Liver (tissue), 8 donors: ENCODE measurements at regions not wholly inside any gene's neighbourhood (a gene's known extent, or its start where the extent isn't known, plus 50 kb on each side); places are given as distances from the start of the nearest gene placed in this dataset.

ENCODE experiments used
- DNase-seq: peaks from one replicate; pipeline ENCODE4 v3.0.0-alpha.2; 2017; ENCODE audit warnings: low spot score
- H3K27ac ChIP-seq, 2 donors: one replicate each; pipeline ENCODE4 v1.7.0; 2013; ENCODE audit warnings: inconsistent platforms in 2 of 2, low read length in 2 of 2, control low read depth in 1 of 2, low read depth in 1 of 2, mild to moderate bottlenecking in 1 of 2
- H3K27me3 ChIP-seq, 4 donors: one replicate each; pipeline versions ENCODE4 v1.6.1 to v1.7.0; 2013; ENCODE audit warnings: low read length in 3 of 4, inconsistent platforms in 1 of 4, mild to moderate bottlenecking in 1 of 4, moderate library complexity in 1 of 4; ENCODE audit not compliant: control insufficient read depth in 4 of 4, insufficient read depth in 4 of 4
- H3K36me3 ChIP-seq, 4 donors: one replicate each; pipeline versions ENCODE4 v1.6.1 to v1.7.0; 2013; ENCODE audit warnings: low read length in 3 of 4, mild to moderate bottlenecking in 3 of 4, low read depth in 1 of 4, moderate library complexity in 1 of 4; ENCODE audit not compliant: control insufficient read depth in 4 of 4, insufficient read depth in 3 of 4
- H3K4me1 ChIP-seq, 4 donors: one replicate each; pipeline versions ENCODE4 v1.6.1 to v1.7.0; 2013; ENCODE audit warnings: low read length in 3 of 4, mild to moderate bottlenecking in 3 of 4, moderate library complexity in 1 of 4; ENCODE audit not compliant: control insufficient read depth in 4 of 4, insufficient read depth in 4 of 4
- H3K4me3 ChIP-seq, 3 donors: one replicate each; pipeline versions ENCODE4 v1.6.1 to v1.7.0; 2013; ENCODE audit warnings: low read length in 3 of 3, control low read depth in 1 of 3, low read depth in 1 of 3, mild to moderate bottlenecking in 1 of 3
- H3K9ac ChIP-seq, 2 donors: one replicate each; pipeline ENCODE4 v1.7.0; 2013; ENCODE audit warnings: low read length in 2 of 2, mild to moderate bottlenecking in 2 of 2, moderate library complexity in 2 of 2, control low read depth in 1 of 2, low read depth in 1 of 2
- H3K9me3 ChIP-seq, 4 donors: one replicate each; pipeline versions ENCODE4 v1.6.1 to v1.7.0; 2013; ENCODE audit warnings: low read length in 3 of 4; ENCODE audit not compliant: control insufficient read depth in 4 of 4
- ATF3 ChIP-seq: IDR thresholded peaks from 2 replicates; pipeline ENCODE4 v1.6.1; 2016; ENCODE audit warnings: antibody characterized with exemption
- CTCF ChIP-seq: fragments of 150-350 bp; IDR thresholded peaks from 2 replicates; pipeline ENCODE4 v1.5.1; 2017; ENCODE audit warnings: improper control_type of control experiment, low read depth, low read length; ENCODE audit not compliant: missing input control
- EGR1 ChIP-seq, 2 donors: IDR thresholded peaks; 2 replicates each; pipeline ENCODE4 v1.6.1; 2016 to 2018; ENCODE audit warnings: antibody characterized with exemption in 2 of 2, low read depth in 2 of 2
- FOXA1 ChIP-seq: IDR thresholded peaks from 2 replicates; pipeline ENCODE4 v1.6.1; 2016; ENCODE audit warnings: antibody characterized with exemption
- FOXA2 ChIP-seq: IDR thresholded peaks from 2 replicates; pipeline ENCODE4 v1.6.1; 2016; ENCODE audit warnings: antibody characterized with exemption
- GABPA ChIP-seq, 2 donors: IDR thresholded peaks in 1 of 2; conservative IDR thresholded peaks in 1 of 2; 2 replicates each; pipeline ENCODE4 v1.6.1; 2016; ENCODE audit warnings: antibody characterized with exemption in 2 of 2, mild to moderate bottlenecking in 1 of 2, moderate library complexity in 1 of 2
- HNF4A ChIP-seq, 2 donors: conservative IDR thresholded peaks; 2 replicates each; pipeline ENCODE4 v1.6.1; 2016; ENCODE audit warnings: antibody characterized with exemption in 2 of 2, mild to moderate bottlenecking in 2 of 2
- HNF4G ChIP-seq: IDR thresholded peaks from 2 replicates; pipeline ENCODE4 v1.6.1; 2016; ENCODE audit warnings: antibody characterized with exemption
- JUND ChIP-seq, 2 donors: IDR thresholded peaks; 2 replicates each; pipeline ENCODE4 v1.6.1; 2016; ENCODE audit warnings: antibody characterized with exemption in 2 of 2
- MAX ChIP-seq: IDR thresholded peaks from 2 replicates; pipeline ENCODE4 v1.6.1; 2016; ENCODE audit warnings: antibody characterized with exemption
- NR2F2 ChIP-seq: IDR thresholded peaks from 2 replicates; pipeline ENCODE4 v1.6.1; 2016; ENCODE audit warnings: antibody characterized with exemption
- RAD21 ChIP-seq, 2 donors: IDR thresholded peaks; 2 replicates each; pipeline ENCODE4 v1.6.1; 2016; ENCODE audit warnings: antibody characterized with exemption in 2 of 2, mild to moderate bottlenecking in 2 of 2
- REST ChIP-seq: IDR thresholded peaks from 2 replicates; pipeline ENCODE4 v1.6.1; 2016; ENCODE audit warnings: antibody characterized with exemption, mild to moderate bottlenecking
- RXRA ChIP-seq, 2 donors: IDR thresholded peaks; 2 replicates each; pipeline ENCODE4 v1.6.1; 2017 to 2018; ENCODE audit warnings: antibody characterized with exemption in 2 of 2, mild to moderate bottlenecking in 1 of 2
- SP1 ChIP-seq: IDR thresholded peaks from 2 replicates; pipeline ENCODE4 v1.6.1; 2018; ENCODE audit warnings: antibody characterized with exemption, mild to moderate bottlenecking
- TAF1 ChIP-seq: conservative IDR thresholded peaks from 2 replicates; pipeline ENCODE4 v1.6.1; 2016; ENCODE audit warnings: antibody characterized with exemption, mild to moderate bottlenecking
- YY1 ChIP-seq: IDR thresholded peaks from 2 replicates; pipeline ENCODE4 v1.6.1; 2016; ENCODE audit warnings: antibody characterized with exemption, mild to moderate bottlenecking
- ZBTB33 ChIP-seq: IDR thresholded peaks from 2 replicates; pipeline ENCODE4 v1.6.1; 2016; ENCODE audit warnings: antibody characterized with exemption
- WGBS: extraction: QIAGEN DNeasy Blood & Tissue Kit; methylation state at CpG from one replicate; pipeline ENCODE4 v1.1.7; 2013; 5-methylcytosine and 5-hydroxymethylcytosine counted together
- donor health status: healthy.
- donor health status: healthy.
- donor health status: healthy.
- donor health status: healthy.
- donor health status: healthy.

- Histone ChIP-seq H3K27me3 (no peaks in the 10 kb centered on the region), H3K4me1 (no peaks in the 10 kb centered on the region), H3K36me3 (no peaks in the 10 kb centered on the region), H3K9ac (no peak overlapping the region), H3K9me3 (no peaks in the 10 kb centered on the region), H3K4me3 (no peak overlapping the region), H3K27ac (no peak overlapping the region)
- no peak for DNase-seq
- no peak for TF ChIP-seq TAF1
- no peak for TF ChIP-seq YY1
- TF ChIP-seq FOXA2: no peak
- TF ChIP-seq ZBTB33: no peak
- TF ChIP-seq JUND (IDR thresholded peaks at IDR 0.05): no peak
- no peak for TF ChIP-seq RAD21 (IDR thresholded peaks at IDR 0.05)
- no peak for TF ChIP-seq FOXA1
- no peak for TF ChIP-seq NR2F2
- TF ChIP-seq RXRA (IDR thresholded peaks at IDR 0.05): no peak
- no peak for TF ChIP-seq SP1
- no peak for TF ChIP-seq GABPA (IDR thresholded peaks at IDR 0.05 in 1 of 2, conservative IDR thresholded peaks at IDR 0.05 in 1 of 2)
- TF ChIP-seq MAX: no peak
- TF ChIP-seq CTCF: no peak
- no peak for TF ChIP-seq REST
- no peak for TF ChIP-seq EGR1 (IDR thresholded peaks at IDR 0.05; ENCODE audit: low read depth in 2 of 2)
- TF ChIP-seq HNF4A (conservative IDR thresholded peaks at IDR 0.05): no peak
- no peak for TF ChIP-seq HNF4G
- TF ChIP-seq ATF3: no peak
- WGBS: 69% methylated on average over 2 of the region's 2 CpGs
These were observed 877.1 kb downstream of the PDCD6IP start for GRCh38 chr3:34675383-34676120.
